Neural progenitor cell (in vitro differentiated cells): ENCODE measurements at regions not wholly inside any gene's neighbourhood (a gene's known extent, or its start where the extent isn't known, plus 50 kb on each side); places are given as distances from the start of the nearest gene placed in this dataset.

ENCODE experiments used
- DNase-seq: peaks from one replicate; pipeline ENCODE4 v3.0.0-alpha.2; 2016; ENCODE audit warnings: low spot score
- H2AFZ ChIP-seq: fragments of 200-600 bp; sonication (generic); replicated peaks from 2 replicates; pipeline ENCODE4 v1.6.1; 2016; ENCODE audit warnings: antibody characterized with exemption
- H3F3A ChIP-seq: fragments of 200-600 bp; sonication (generic); 2 replicates; pipeline ENCODE4 v1.6.1; 2016; ENCODE audit warnings: antibody characterized with exemption, low read depth
- H3K27ac ChIP-seq: fragments of 200-600 bp; sonication (generic); 2 replicates; pipeline ENCODE4 v1.5.1; 2016; ENCODE audit warnings: mild to moderate bottlenecking
- H3K27me3 ChIP-seq: fragments of 200-600 bp; sonication (generic); 2 replicates; pipeline ENCODE4 v1.6.1; 2016; ENCODE audit warnings: mild to moderate bottlenecking, moderate library complexity
- H3K36me3 ChIP-seq: fragments of 200-600 bp; sonication (generic); 2 replicates; pipeline ENCODE4 v1.5.1; 2016
- H3K4me1 ChIP-seq: fragments of 200-600 bp; sonication (generic); 2 replicates; pipeline ENCODE4 v1.6.1; 2016; ENCODE audit warnings: mixed run types
- H3K4me2 ChIP-seq: fragments of 200-600 bp; sonication (generic); 2 replicates; pipeline ENCODE4 v1.6.1; 2016
- H3K4me3 ChIP-seq: fragments of 200-600 bp; sonication (generic); 2 replicates; pipeline ENCODE4 v1.5.1; 2016
- H3K79me2 ChIP-seq: fragments of 200-600 bp; sonication (generic); 2 replicates; pipeline ENCODE4 v1.6.1; 2016; ENCODE audit warnings: low read depth
- H3K9ac ChIP-seq: fragments of 200-600 bp; sonication (generic); 2 replicates; pipeline ENCODE4 v1.6.1; 2016
- H3K9me3 ChIP-seq: fragments of 200-600 bp; sonication (generic); 2 replicates; pipeline ENCODE4 v1.5.1; 2016; ENCODE audit warnings: low read depth
- H4K20me1 ChIP-seq: fragments of 200-600 bp; sonication (generic); 2 replicates; pipeline ENCODE4 v1.6.1; 2016; ENCODE audit warnings: low read depth
- H3K27ac Mint-ChIP-seq: 3 replicates; pipeline ENCODE4 v1.8.0; 2021; ENCODE audit warnings: mixed read lengths
- H3K27me3 Mint-ChIP-seq: 2 replicates; pipeline ENCODE4 v1.8.0; 2022; ENCODE audit warnings: low read depth, mild to moderate bottlenecking, inconsistent platforms, moderate library complexity, mixed read lengths; ENCODE audit not compliant: insufficient read depth
- H3K36me3 Mint-ChIP-seq: 3 replicates; pipeline ENCODE4 v1.8.0; 2021; ENCODE audit warnings: mixed read lengths
- H3K4me1 Mint-ChIP-seq: 3 replicates; pipeline ENCODE4 v1.8.0; 2021; ENCODE audit warnings: mixed read lengths
- H3K4me3 Mint-ChIP-seq: 3 replicates; pipeline ENCODE4 v1.8.0; 2021; ENCODE audit warnings: mild to moderate bottlenecking, moderate library complexity, mixed read lengths
- H3K9me3 Mint-ChIP-seq: 3 replicates; pipeline ENCODE4 v1.8.0; 2020; ENCODE audit warnings: mixed read lengths
- CTCF ChIP-seq: fragments of 200-600 bp; sonication (generic); IDR thresholded peaks from 2 replicates; pipeline ENCODE4 v1.5.1; 2017; ENCODE audit warnings: antibody characterized with exemption, mild to moderate bottlenecking
- EZH2 ChIP-seq: fragments of 200-600 bp; sonication (generic); IDR thresholded peaks from 2 replicates; pipeline ENCODE4 v1.6.1; 2017; ENCODE audit warnings: antibody characterized with exemption, mild to moderate bottlenecking, moderate library complexity
- EZH2phosphoT487 ChIP-seq: fragments of 200-600 bp; sonication (generic); IDR thresholded peaks from 2 replicates; pipeline ENCODE4 v1.6.1; 2017; ENCODE audit warnings: antibody characterized with exemption

GRCh38 chr10:109456566-109457301, 466.6 kb downstream of the XPNPEP1 start:
- peaks cover 12% of the 10 kb centered on the region for H3K27me3 Mint-ChIP-seq
- H3K36me3 Mint-ChIP-seq: no peaks in the 10 kb centered on the region
- Histone ChIP-seq H3K4me3 (peak overlapping the region; percentile 66), H3K4me1 (peaks cover 61% of the 10 kb centered on the region), H2AFZ (peak overlapping the region; percentile 85), H3K79me2 (no peaks in the 10 kb centered on the region), H4K20me1 (no peaks in the 10 kb centered on the region), H3K9me3 (peaks cover 8% of the 10 kb centered on the region), H3K9ac (peak overlapping the region; percentile 3), H3F3A (peaks cover 11% of the 10 kb centered on the region), H3K4me2 (peak overlapping the region; percentile 89), H3K27me3 (peaks cover 32% of the 10 kb centered on the region), H3K36me3 (peaks cover 9% of the 10 kb centered on the region), H3K27ac (peak overlapping the region; percentile 55)
- no peak overlapping the region for H3K27ac Mint-ChIP-seq
- H3K4me3 Mint-ChIP-seq: peak overlapping the region; percentile 88
- DNase-seq: peak; percentile 71
- TF ChIP-seq EZH2: no peak
- peak; percentile 12 for TF ChIP-seq CTCF
- peaks cover 41% of the 10 kb centered on the region for H3K4me1 Mint-ChIP-seq
- H3K9me3 Mint-ChIP-seq: peaks cover 23% of the 10 kb centered on the region

- H3K36me3 Mint-ChIP-seq: no peaks in the 10 kb centered on the region
- Histone ChIP-seq H3K27me3 (peaks cover 32% of the 10 kb centered on the region), H3K9me3 (peaks cover 8% of the 10 kb centered on the region), H3F3A (peaks cover 11% of the 10 kb centered on the region), H3K27ac (no peak overlapping the region), H2AFZ (no peak overlapping the region), H3K4me2 (no peak overlapping the region), H3K4me1 (peaks cover 64% of the 10 kb centered on the region), H3K36me3 (peaks cover 9% of the 10 kb centered on the region), H4K20me1 (no peaks in the 10 kb centered on the region), H3K79me2 (no peaks in the 10 kb centered on the region), H3K4me3 (no peak overlapping the region), H3K9ac (no peak overlapping the region)
- H3K27ac Mint-ChIP-seq: no peak overlapping the region
- H3K27me3 Mint-ChIP-seq: peaks cover 9% of the 10 kb centered on the region
- DNase-seq: no peak
- H3K4me3 Mint-ChIP-seq: no peak overlapping the region
- peaks cover 19% of the 10 kb centered on the region for H3K9me3 Mint-ChIP-seq
- TF ChIP-seq CTCF (no peak), EZH2phosphoT487 (no peak), EZH2 (no peak)
- H3K4me1 Mint-ChIP-seq: peaks cover 50% of the 10 kb centered on the region
These were observed 468.6 kb downstream of the XPNPEP1 start for GRCh38 chr10:109454691-109455090.

- no peak overlapping the region for H3K27ac ChIP-seq
- H3K79me2 ChIP-seq: no peaks in the 10 kb centered on the region
- H3K4me1 ChIP-seq: peaks cover 74% of the 10 kb centered on the region
- H3K27me3 Mint-ChIP-seq: peaks cover 9% of the 10 kb centered on the region
- H3K36me3 Mint-ChIP-seq: no peaks in the 10 kb centered on the region
- no peak overlapping the region for H3K4me3 Mint-ChIP-seq
- TF ChIP-seq CTCF (peak; percentile 20), EZH2phosphoT487 (no peak)
- H3K36me3 ChIP-seq: no peaks in the 10 kb centered on the region
- no peak overlapping the region for H3K4me3 ChIP-seq
- peaks cover 3% of the 10 kb centered on the region for H3K9me3 Mint-ChIP-seq
- no peak overlapping the region for H3K9ac ChIP-seq
- DNase-seq: no peak
- peaks cover 16% of the 10 kb centered on the region for H3K27me3 ChIP-seq
- peak overlapping the region; percentile 28 for H3K27ac Mint-ChIP-seq
- peaks cover 64% of the 10 kb centered on the region for H3K4me1 Mint-ChIP-seq
- H3F3A ChIP-seq: peaks cover 11% of the 10 kb centered on the region
- H3K9me3 ChIP-seq: no peaks in the 10 kb centered on the region
- H2AFZ ChIP-seq: no peak overlapping the region
- H3K4me2 ChIP-seq: peak overlapping the region; percentile 67
- no peaks in the 10 kb centered on the region for H4K20me1 ChIP-seq
These were observed 471.4 kb downstream of the XPNPEP1 start for GRCh38 chr10:109451879-109452278.
